ENCODE measurements at regions not wholly inside any gene's neighbourhood (a gene's known extent, or its start where the extent isn't known, plus 50 kb on each side); places are given as distances from the start of the nearest gene placed in this dataset.

GRCh38 chr1:67897270-67897949 lies 64.1 kb upstream of the GNG12 start:
- H4K20me1 ChIP-seq (ENCODE audit: insufficient read depth): no peaks in the 10 kb centered on the region
- H3K4me3 ChIP-seq (replicated peaks in 1 of 2; ENCODE audit: low read depth in 1 of 2, low read length in 2 of 2): no peak overlapping the region
- TF ChIP-seq ZFX (IDR thresholded peaks at IDR 0.05) (no peak), TCF7L2 (IDR thresholded peaks at IDR 0.05; ENCODE audit: borderline replicate concordance, extremely low read depth, insufficient read depth, insufficient read length) (no peak)
- no peaks in the 10 kb centered on the region for H3K79me2 ChIP-seq (ENCODE audit: insufficient read depth, low read length)
- DNase-seq (ENCODE audit: low read depth, low spot score) (no peak), ATAC-seq (no peak)
- H3K36me3 ChIP-seq (ENCODE audit: control insufficient read depth in 1 of 2, insufficient read depth in 2 of 2, low read length in 2 of 2): no peaks in the 10 kb centered on the region
- no peak overlapping the region for H3K9ac ChIP-seq (ENCODE audit: low read length)
- no peaks in the 10 kb centered on the region for H3K4me1 ChIP-seq (ENCODE audit: control insufficient read depth in 1 of 2, insufficient read depth in 2 of 2, low read length in 2 of 2)
- ChIA-PET CTCF (no interaction called here), RAD21 (ENCODE audit: low non-redundant PET in 1 of 2, low total read pairs in 2 of 2, uncharacterized antibody in 2 of 2, unreplicated experiment in 2 of 2) (no interaction called here), POLR2A (no interaction called here)
- no peak overlapping the region for H3K27ac ChIP-seq (ENCODE audit: low read depth, low read length)
- intact Hi-C loops (cut with micrococcal nuclease): no loop called here
- no peak overlapping the region for H2AFZ ChIP-seq (ENCODE audit: low read depth, low read length, poor library complexity, severe bottlenecking)
- BruUV-seq (replicated peaks): no TSS peak
- no peak overlapping the region for H3K4me2 ChIP-seq (ENCODE audit: low read length)
- H3K27me3 ChIP-seq (ENCODE audit: insufficient read depth, low read length): no peaks in the 10 kb centered on the region
- H3K9me2 ChIP-seq (ENCODE audit: insufficient read depth): no peaks in the 10 kb centered on the region
- H3K9me3 ChIP-seq (ENCODE audit: control insufficient read depth in 1 of 2, insufficient read depth in 1 of 2, low read depth in 1 of 2, low read length in 2 of 2): no peaks in the 10 kb centered on the region

GRCh38 chr1:67896826-67897225 lies 63.6 kb upstream of the GNG12 start:
- Histone ChIP-seq H3K27ac (ENCODE audit: low read depth, low read length) (no peak overlapping the region), H3K4me3 (replicated peaks in 1 of 2; ENCODE audit: low read depth in 1 of 2, low read length in 2 of 2) (no peak overlapping the region), H3K79me2 (ENCODE audit: insufficient read depth, low read length) (no peaks in the 10 kb centered on the region), H2AFZ (ENCODE audit: low read depth, low read length, poor library complexity, severe bottlenecking) (no peak overlapping the region), H4K20me1 (ENCODE audit: insufficient read depth) (no peaks in the 10 kb centered on the region), H3K9me3 (ENCODE audit: control insufficient read depth in 1 of 2, insufficient read depth in 1 of 2, low read depth in 1 of 2, low read length in 2 of 2) (no peaks in the 10 kb centered on the region), H3K9me2 (ENCODE audit: insufficient read depth) (no peaks in the 10 kb centered on the region), H3K4me2 (ENCODE audit: low read length) (no peak overlapping the region), H3K9ac (ENCODE audit: low read length) (no peak overlapping the region), H3K36me3 (ENCODE audit: control insufficient read depth in 1 of 2, insufficient read depth in 2 of 2, low read length in 2 of 2) (no peaks in the 10 kb centered on the region), H3K27me3 (ENCODE audit: insufficient read depth, low read length) (no peaks in the 10 kb centered on the region), H3K4me1 (ENCODE audit: control insufficient read depth in 1 of 2, insufficient read depth in 2 of 2, low read length in 2 of 2) (no peaks in the 10 kb centered on the region)
- CTCF ChIA-PET: no interaction called here
- TF ChIP-seq SIN3A (IDR thresholded peaks at IDR 0.05; ENCODE audit: low read depth): no peak
- TF ChIP-seq ZNF274 (IDR thresholded peaks at IDR 0.05; ENCODE audit: low read depth, low read length): no peak
- no peak for TF ChIP-seq CTCF (IDR thresholded peaks at IDR 0.05 in 2 of 3, conservative IDR thresholded peaks at IDR 0.05 in 1 of 3; ENCODE audit: borderline replicate concordance in 1 of 3, insufficient read depth in 1 of 3, low read depth in 2 of 3, low read length in 2 of 3)
- no peak for TF ChIP-seq ZFX (IDR thresholded peaks at IDR 0.05)
- RAD21 ChIA-PET (ENCODE audit: low non-redundant PET in 1 of 2, low total read pairs in 2 of 2, uncharacterized antibody in 2 of 2, unreplicated experiment in 2 of 2): no interaction called here
- ATAC-seq (no peak), DNase-seq (ENCODE audit: low read depth, low spot score) (no peak)
- BruUV-seq (replicated peaks): no TSS peak
- intact Hi-C loops (cut with micrococcal nuclease): no loop called here
- POLR2A ChIA-PET: no interaction called here
